Adrenal gland (tissue), 5 donors: ENCODE measurements at regions not wholly inside any gene's neighbourhood (a gene's known extent, or its start where the extent isn't known, plus 50 kb on each side); places are given as distances from the start of the nearest gene placed in this dataset.

Experiments used
- POLR2A ChIP-seq, 2 donors: fragments of 450-650 bp; IDR thresholded peaks; one replicate each; pipeline ENCODE4 v1.6.1; 2017; ENCODE audit warnings: antibody characterized with exemption in 2 of 2, mild to moderate bottlenecking in 2 of 2, moderate library complexity in 1 of 2
- TF ChIP-seq, protein P1 (sequence below), 6 experiments: fragments of 450-650 bp in 4 of 6; fragments of 200-600 bp in 2 of 6; sonication (generic) in 1 of 6; IDR thresholded peaks; 1 replicate in 5 of 6; 2 replicates in 1 of 6; pipeline versions ENCODE4 v1.5.1 to v1.8.0; 2016 to 2021; ENCODE audit warnings: antibody characterized with exemption in 6 of 6, mild to moderate bottlenecking in 2 of 6, moderate library complexity in 1 of 6
- donor health status: DM: no; HTN: no; CAD: no.

DNA sequence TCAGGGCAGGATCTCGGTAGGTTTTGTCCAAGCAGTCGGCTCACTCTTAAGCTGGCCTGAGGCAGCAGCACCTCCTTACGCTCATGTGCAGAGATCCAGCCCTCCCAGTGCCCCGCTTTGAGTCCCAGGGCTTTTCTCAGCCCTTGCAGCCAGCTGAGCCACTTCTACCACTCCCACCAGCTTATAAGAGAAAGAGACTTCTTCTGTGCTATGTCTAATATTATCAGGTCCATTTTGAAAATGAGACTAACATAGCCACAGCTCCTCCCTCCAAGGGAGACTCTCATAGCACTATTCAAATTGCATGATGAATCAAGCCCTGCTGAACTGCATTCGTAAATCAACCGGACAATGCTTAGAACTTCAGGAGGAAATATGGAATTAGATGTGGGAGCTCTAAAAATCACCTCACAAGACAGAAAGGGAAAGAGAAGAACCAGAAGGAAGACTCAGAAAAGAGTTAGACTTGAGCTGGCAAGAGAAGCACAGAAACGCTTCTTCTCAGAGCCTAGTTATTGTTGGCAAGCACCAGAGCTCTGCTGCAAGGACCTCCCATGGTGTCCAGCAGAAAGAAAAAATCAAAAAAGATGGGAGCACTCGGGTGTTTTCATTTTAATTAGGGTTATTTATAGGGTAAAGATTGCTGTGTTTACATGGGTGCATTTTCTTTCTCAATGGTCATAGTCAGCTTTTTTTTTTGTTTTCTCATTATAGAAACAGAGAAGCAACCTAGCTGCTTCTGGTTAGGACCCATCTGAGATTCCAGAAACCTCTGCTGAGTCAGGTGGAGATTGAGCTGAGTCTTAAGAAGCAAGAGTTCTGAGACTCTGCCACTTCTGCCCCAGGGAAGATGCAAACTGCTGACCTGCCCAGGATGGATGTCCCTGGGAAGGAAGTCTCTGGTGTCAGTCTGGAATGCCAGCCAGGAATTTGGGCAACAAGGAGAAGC, 181.4 kb downstream of the ETS1 start:
- TF ChIP-seq, protein P1, sequence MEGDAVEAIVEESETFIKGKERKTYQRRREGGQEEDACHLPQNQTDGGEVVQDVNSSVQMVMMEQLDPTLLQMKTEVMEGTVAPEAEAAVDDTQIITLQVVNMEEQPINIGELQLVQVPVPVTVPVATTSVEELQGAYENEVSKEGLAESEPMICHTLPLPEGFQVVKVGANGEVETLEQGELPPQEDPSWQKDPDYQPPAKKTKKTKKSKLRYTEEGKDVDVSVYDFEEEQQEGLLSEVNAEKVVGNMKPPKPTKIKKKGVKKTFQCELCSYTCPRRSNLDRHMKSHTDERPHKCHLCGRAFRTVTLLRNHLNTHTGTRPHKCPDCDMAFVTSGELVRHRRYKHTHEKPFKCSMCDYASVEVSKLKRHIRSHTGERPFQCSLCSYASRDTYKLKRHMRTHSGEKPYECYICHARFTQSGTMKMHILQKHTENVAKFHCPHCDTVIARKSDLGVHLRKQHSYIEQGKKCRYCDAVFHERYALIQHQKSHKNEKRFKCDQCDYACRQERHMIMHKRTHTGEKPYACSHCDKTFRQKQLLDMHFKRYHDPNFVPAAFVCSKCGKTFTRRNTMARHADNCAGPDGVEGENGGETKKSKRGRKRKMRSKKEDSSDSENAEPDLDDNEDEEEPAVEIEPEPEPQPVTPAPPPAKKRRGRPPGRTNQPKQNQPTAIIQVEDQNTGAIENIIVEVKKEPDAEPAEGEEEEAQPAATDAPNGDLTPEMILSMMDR (IDR thresholded peaks at IDR 0.05), result no peak
- no peak for TF ChIP-seq POLR2A (IDR thresholded peaks at IDR 0.05)
